Lower lobe of right lung (tissue), 2 donors: ENCODE measurements at regions not wholly inside any gene's neighbourhood (a gene's known extent, or its start where the extent isn't known, plus 50 kb on each side); places are given as distances from the start of the nearest gene placed in this dataset.
A peak's percentile ranks its signal among the peaks of the same experiment; 100 is the strongest.

ENCODE experiments used
- ATAC-seq, 2 donors: fragments of 200-7000 bp; cut with Tn5 transposase; one replicate each; pipeline ENCODE4 v1.9.1; 2020 to 2022; ENCODE audit warnings: mild to moderate bottlenecking in 2 of 2, moderate library complexity in 2 of 2
- DNase-seq: peaks from one replicate; pipeline ENCODE4 v3.0.0-alpha.2; 2020
- H3K27ac ChIP-seq: fragments of 200-600 bp; one replicate; pipeline ENCODE4 v1.8.0; 2022
- H3K27me3 ChIP-seq: fragments of 200-600 bp; one replicate; pipeline ENCODE4 v1.8.0; 2022; ENCODE audit warnings: low read depth
- H3K36me3 ChIP-seq: fragments of 200-600 bp; one replicate; pipeline ENCODE4 v1.8.0; 2022; ENCODE audit warnings: mild to moderate bottlenecking
- H3K4me1 ChIP-seq: fragments of 200-600 bp; one replicate; pipeline ENCODE4 v1.8.0; 2022
- H3K4me3 ChIP-seq: fragments of 200-600 bp; one replicate; pipeline ENCODE4 v1.8.0; 2022; ENCODE audit warnings: mild to moderate bottlenecking
- H3K9me3 ChIP-seq: fragments of 200-600 bp; one replicate; pipeline ENCODE4 v1.8.0; 2022
- intact Hi-C: fragments of 100-400 bp; cut with DNase I; formaldehyde crosslinking; loops from one replicate; pipeline ENCODE4 v1.11.0; 2022
- TF ChIP-seq, protein P1 (sequence below): fragments of 200-600 bp; IDR thresholded peaks from one replicate; pipeline ENCODE4 v1.8.0; 2022; ENCODE audit warnings: antibody characterized with exemption, mild to moderate bottlenecking
- donor health status: DM: no; HTN: yes; CAD: no; lungs with severe emphysema.

DNA sequence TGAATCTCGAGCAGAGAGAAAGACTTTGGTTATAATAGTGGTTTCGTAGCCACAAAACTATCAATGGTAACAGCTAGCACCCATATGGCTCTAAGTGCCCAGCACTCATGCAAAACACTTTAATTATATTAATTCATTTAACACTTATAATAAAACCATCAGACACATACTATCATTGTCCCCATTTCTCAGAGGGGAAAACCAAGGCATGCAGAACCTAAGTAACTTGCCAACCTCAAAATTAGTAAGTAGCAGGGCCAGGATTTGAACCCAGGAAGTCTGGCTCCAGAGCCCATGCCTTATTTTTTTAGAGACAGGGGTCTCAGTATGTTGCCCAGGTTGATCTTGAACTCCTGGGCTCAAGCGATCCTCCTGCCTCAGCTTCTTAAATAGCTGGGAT lies 145.6 kb upstream of the HS3ST2 start:
- TF ChIP-seq, protein P1, sequence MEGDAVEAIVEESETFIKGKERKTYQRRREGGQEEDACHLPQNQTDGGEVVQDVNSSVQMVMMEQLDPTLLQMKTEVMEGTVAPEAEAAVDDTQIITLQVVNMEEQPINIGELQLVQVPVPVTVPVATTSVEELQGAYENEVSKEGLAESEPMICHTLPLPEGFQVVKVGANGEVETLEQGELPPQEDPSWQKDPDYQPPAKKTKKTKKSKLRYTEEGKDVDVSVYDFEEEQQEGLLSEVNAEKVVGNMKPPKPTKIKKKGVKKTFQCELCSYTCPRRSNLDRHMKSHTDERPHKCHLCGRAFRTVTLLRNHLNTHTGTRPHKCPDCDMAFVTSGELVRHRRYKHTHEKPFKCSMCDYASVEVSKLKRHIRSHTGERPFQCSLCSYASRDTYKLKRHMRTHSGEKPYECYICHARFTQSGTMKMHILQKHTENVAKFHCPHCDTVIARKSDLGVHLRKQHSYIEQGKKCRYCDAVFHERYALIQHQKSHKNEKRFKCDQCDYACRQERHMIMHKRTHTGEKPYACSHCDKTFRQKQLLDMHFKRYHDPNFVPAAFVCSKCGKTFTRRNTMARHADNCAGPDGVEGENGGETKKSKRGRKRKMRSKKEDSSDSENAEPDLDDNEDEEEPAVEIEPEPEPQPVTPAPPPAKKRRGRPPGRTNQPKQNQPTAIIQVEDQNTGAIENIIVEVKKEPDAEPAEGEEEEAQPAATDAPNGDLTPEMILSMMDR, result no peak
- no peak overlapping the region for H3K4me3 ChIP-seq
- H3K27me3 ChIP-seq, result peaks cover 5% of the 10 kb centered on the region
- DNase-seq (no peak), ATAC-seq (no peak)
- H3K36me3 ChIP-seq, result no peaks in the 10 kb centered on the region
- H3K9me3 ChIP-seq, result no peaks in the 10 kb centered on the region
- H3K4me1 ChIP-seq, result no peaks in the 10 kb centered on the region
- no peak overlapping the region for H3K27ac ChIP-seq
- intact Hi-C loops, result no loop called here

DNA sequence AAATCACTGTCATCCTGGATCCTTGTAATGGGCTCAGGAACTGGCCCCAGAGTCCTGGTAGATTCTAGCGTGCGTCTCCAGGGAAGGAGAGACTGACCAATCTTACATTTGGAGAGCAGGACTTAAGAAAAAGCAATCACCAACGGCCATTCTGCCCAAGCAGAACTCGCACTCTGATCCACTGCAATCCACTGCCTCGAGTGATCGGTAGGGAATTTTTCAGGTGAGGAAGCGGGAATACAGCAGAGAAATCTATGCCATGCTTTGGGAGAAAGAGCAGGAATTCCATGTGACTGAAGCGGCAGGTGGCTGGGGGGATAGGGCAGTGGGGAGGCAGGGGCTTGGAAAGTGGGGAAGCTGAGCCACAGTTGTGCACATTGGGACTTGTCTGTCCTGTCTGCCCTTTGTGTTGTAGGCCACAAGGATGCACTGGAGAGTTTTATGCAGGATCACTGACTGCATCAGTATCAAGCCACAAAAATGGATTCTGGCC lies 143.9 kb upstream of the HS3ST2 start:
- intact Hi-C loops, result no loop called here
- H3K27ac ChIP-seq, result no peak overlapping the region
- no peak for DNase-seq
- no peaks in the 10 kb centered on the region for H3K36me3 ChIP-seq
- H3K9me3 ChIP-seq, result no peaks in the 10 kb centered on the region
- H3K4me3 ChIP-seq, result no peak overlapping the region
- no peak for ATAC-seq
- H3K4me1 ChIP-seq, result no peaks in the 10 kb centered on the region
- TF ChIP-seq, protein P1, result no peak
- H3K27me3 ChIP-seq, result no peaks in the 10 kb centered on the region

DNA sequence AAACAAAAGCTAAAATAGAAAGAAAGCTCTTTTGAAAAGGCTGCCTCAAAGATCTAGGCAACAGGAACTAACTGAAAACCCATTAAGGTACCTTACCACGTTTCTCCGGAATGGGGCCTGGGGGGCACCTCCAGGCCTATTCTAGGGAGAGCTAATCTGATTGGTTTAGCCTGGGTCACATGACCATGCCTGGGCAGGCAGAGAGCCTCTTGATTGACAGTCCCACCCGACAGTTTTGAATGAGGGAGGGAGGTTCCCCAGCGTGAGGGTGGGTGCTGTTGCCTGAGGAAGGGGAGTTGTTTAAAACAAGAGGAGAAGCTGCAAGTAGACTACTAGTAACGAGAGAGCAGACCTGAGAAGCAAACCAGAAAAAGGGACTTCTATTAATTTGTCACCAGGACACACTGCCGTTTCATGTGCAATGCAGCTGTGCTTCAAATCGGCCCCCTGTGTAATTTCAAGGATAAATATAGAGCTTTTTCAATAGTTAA lies 143.4 kb upstream of the HS3ST2 start:
- peak; percentile 23 to 39 for ATAC-seq
- no peaks in the 10 kb centered on the region for H3K36me3 ChIP-seq
- H3K27me3 ChIP-seq, result no peaks in the 10 kb centered on the region
- intact Hi-C loops, result no loop called here
- no peak overlapping the region for H3K4me3 ChIP-seq
- no peak for DNase-seq
- no peaks in the 10 kb centered on the region for H3K9me3 ChIP-seq
- TF ChIP-seq, protein P1, result no peak
- no peak overlapping the region for H3K27ac ChIP-seq
- no peaks in the 10 kb centered on the region for H3K4me1 ChIP-seq

DNA sequence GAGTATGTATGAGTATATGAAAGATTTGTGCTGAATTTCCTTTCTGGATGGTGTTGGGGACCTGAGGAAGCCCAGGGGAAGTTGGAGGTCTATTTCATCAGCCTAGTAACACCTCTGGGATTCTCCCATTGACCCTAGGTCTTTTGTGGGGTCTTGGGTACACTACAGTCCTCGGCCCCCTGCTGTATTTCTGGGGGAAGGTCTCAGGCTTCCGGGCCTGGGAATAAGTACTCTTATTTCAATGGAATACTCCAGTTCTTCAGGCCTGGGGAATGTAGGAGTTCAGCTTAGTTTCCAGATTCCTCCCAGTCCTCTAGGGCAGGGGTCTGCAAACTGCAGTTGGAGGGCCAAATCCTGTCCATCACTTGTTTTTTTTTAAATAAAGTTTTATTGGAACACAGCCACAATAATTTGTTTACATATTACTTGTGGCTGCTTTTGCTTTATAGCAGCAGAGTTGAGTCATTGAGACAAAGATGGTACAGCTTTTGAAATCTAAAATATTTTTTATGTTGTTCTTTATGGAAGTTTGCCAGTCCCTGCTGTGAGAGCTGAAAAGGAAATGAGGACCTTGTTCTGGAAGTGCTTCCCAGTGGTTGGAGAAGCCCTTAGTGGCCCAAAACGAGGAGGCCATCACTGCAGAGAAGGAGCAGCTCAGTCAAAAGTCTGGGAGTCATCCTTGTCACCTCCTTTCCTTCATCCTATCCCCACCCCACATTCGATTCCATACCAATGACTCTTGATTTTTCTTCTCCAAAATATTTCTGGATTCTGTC lies 142.5 kb upstream of the HS3ST2 start:
- TF ChIP-seq, protein P1, result no peak
- DNase-seq (no peak), ATAC-seq (no peak)
- intact Hi-C loops, result no loop called here
- Histone ChIP-seq H3K27ac (no peak overlapping the region), H3K36me3 (no peaks in the 10 kb centered on the region), H3K9me3 (no peaks in the 10 kb centered on the region), H3K4me3 (no peak overlapping the region), H3K4me1 (no peaks in the 10 kb centered on the region), H3K27me3 (no peaks in the 10 kb centered on the region)

DNA sequence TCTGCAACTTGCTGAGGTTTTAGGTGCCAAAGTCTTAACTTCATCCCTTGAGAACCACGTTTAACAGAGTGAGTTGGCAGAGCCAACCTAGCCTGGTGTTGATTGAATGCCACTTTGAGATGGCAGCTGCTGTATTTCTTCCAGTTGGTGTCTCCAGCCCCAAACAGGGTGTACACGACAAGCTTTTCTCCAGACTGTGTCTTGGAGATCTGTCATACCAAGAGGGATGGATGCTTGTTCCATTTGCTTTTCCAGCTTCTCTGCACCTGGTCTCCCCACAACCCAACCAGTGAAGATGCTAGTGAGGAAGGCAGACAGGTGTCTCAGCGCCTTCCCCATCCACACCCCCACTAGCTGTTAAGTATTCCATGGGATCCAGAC lies 141.1 kb upstream of the HS3ST2 start:
- Histone ChIP-seq H3K27ac (no peak overlapping the region), H3K4me1 (no peaks in the 10 kb centered on the region), H3K9me3 (no peaks in the 10 kb centered on the region), H3K4me3 (no peak overlapping the region), H3K36me3 (no peaks in the 10 kb centered on the region), H3K27me3 (no peaks in the 10 kb centered on the region)
- ATAC-seq, result no peak
- DNase-seq, result no peak
- TF ChIP-seq, protein P1, result no peak
- intact Hi-C loops, result no loop called here
